Retinal pigment epithelial cell (primary cell): ENCODE measurements at regions not wholly inside any gene's neighbourhood (a gene's known extent, or its start where the extent isn't known, plus 50 kb on each side); places are given as distances from the start of the nearest gene placed in this dataset.

Experiments used
- DNase-seq: peaks from one replicate; pipeline ENCODE4 v3.0.0-alpha.2; 2010; ENCODE audit warnings: low read depth
- H3K4me3 ChIP-seq: 2 replicates; pipeline ENCODE4 v1.5.1; 2011; ENCODE audit warnings: mild to moderate bottlenecking, low read length, control low read depth, moderate library complexity
- CTCF ChIP-seq: conservative IDR thresholded peaks from 2 replicates; pipeline ENCODE4 v1.5.1; 2011; ENCODE audit warnings: low read depth, low read length, control low read depth, inconsistent platforms

- no peak for TF ChIP-seq CTCF
- DNase-seq = no peak
- no peak overlapping the region for H3K4me3 ChIP-seq
Measured at GRCh38 chr7:25790963-25791362, 361.0 kb upstream of the NFE2L3 start.

DNA sequence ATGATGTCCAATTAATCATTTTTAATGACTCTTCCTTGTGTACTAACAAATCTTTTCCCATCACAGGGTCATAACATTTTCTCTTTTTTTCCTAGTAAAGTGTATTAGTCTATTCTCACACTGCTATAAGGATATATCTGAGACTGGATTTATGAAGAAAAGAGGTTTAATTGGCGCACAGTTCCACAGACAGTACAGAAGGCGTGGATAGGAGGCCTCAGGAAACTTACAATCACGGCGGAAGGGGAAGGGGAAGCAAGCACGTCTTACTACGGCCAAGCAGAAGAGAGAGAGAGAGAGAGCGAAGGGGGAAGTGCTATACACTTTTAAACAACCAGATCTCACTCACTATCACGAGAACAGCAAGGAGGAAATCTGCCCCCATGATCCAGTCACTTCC lies 359.4 kb upstream of the NFE2L3 start:
- TF ChIP-seq CTCF = no peak
- H3K4me3 ChIP-seq = no peak overlapping the region
- no peak for DNase-seq

GRCh38 chr7:25795824-25796235 lies 356.2 kb upstream of the NFE2L3 start:
- no peak for TF ChIP-seq CTCF
- no peak for DNase-seq

GRCh38 chr7:25798344-25798743 lies 353.7 kb upstream of the NFE2L3 start:
- TF ChIP-seq CTCF = no peak
- DNase-seq = no peak
- no peak overlapping the region for H3K4me3 ChIP-seq

More at GRCh38 chr7:25795824-25796235, 356.2 kb upstream of the NFE2L3 start:
- no peak overlapping the region for H3K4me3 ChIP-seq

- TF ChIP-seq CTCF = no peak
- no peak overlapping the region for H3K4me3 ChIP-seq
- no peak for DNase-seq
Measured at GRCh38 chr7:25801214-25801613, 350.8 kb upstream of the NFE2L3 start.

DNA sequence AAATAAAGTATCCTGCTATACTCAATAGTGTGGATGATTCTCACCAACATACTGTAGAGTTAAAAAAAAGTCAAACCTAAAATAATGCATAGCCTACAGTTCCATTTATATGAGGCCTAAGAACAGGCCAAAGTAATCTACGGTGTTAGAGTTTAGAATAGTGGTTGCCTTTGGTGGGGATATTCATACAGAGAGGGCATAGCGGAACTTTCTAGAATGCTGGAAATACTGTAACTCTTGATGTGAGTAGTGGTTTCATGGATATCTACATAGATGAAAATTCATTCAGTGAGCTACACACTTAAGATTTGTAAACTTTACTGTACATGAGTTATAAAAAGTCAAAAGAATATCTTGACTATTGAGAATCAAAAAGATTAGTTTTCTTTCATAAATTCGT lies 349.9 kb upstream of the NFE2L3 start:
- TF ChIP-seq CTCF = no peak
- no peak overlapping the region for H3K4me3 ChIP-seq

DNA sequence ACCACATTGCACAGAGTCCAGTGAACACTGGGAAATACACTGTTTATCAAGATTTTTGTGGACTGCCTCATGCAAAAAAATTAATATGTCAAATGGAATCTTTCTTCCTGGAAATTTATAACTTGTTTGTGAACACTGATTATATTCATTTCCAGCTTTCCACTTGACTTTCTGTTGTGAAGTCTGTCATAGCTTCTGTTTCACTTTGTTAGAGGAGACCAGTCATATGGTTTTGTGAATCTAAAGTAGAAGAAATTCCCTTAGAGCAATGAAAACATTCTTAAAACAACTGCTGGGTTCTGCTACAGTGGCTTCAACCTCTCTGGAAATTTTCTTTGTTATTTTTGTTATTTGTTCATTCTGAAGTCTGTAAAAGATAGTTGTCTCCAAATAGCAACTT lies 349.5 kb upstream of the NFE2L3 start:
- no peak for DNase-seq

More for the DNA sequence above, 349.9 kb upstream of the NFE2L3 start:
- DNase-seq = no peak

More for the DNA sequence above, 349.5 kb upstream of the NFE2L3 start:
- TF ChIP-seq CTCF = no peak
- no peak overlapping the region for H3K4me3 ChIP-seq
